H1 (cell line): ENCODE measurements at regions not wholly inside any gene's neighbourhood (a gene's known extent, or its start where the extent isn't known, plus 50 kb on each side); places are given as distances from the start of the nearest gene placed in this dataset.

ENCODE experiments used
- CTCF ChIA-PET: fragments of 300-600 bp; sonication (Branson Sonifier 250); formaldehyde crosslinking; loops from one replicate; lab custom pipeline; 2021; ENCODE audit not compliant: partially characterized antibody; lab: Charles Lee
- POLR2A ChIA-PET: fragments of 300-600 bp; sonication (Branson Sonifier 250); formaldehyde crosslinking; loops from one replicate; lab custom pipeline; 2021; ENCODE audit warnings: inconsistent platforms; ENCODE audit not compliant: partially characterized antibody; lab: Charles Lee
- DNase-seq, 2 experiments: peaks; one replicate each; pipeline versions ENCODE4 v3.0.0 to v3.0.0-alpha.2; 2010 to 2022; ENCODE audit warnings: low spot score in 2 of 2, low read depth in 1 of 2, mixed read lengths in 1 of 2
- FAIRE-seq: peaks from 2 replicates; lab custom pipeline; 2011; peaks lifted over from hg19 to GRCh38; lab: Jason Lieb, UNC
- H2AFZ ChIP-seq: 2 replicates; pipeline ENCODE4 v1.8.1; 2012; ENCODE audit warnings: low read length, inconsistent platforms
- H2AK5ac ChIP-seq: 2 replicates; pipeline ENCODE4 v1.6.1; 2013; ENCODE audit warnings: low read depth, low read length
- H2BK120ac ChIP-seq: replicated peaks from 2 replicates; pipeline ENCODE3; 2013; ENCODE audit warnings: low read depth, low read length, inconsistent platforms
- H2BK12ac ChIP-seq: 2 replicates; pipeline ENCODE4 v1.6.1; 2013; ENCODE audit warnings: low read depth, low read length
- H2BK15ac ChIP-seq: 2 replicates; pipeline ENCODE4 v1.6.1; 2013; ENCODE audit warnings: low read length
- H2BK20ac ChIP-seq: 2 replicates; pipeline ENCODE4 v1.6.1; 2013; ENCODE audit warnings: low read length
- H2BK5ac ChIP-seq: 2 replicates; pipeline ENCODE4 v1.6.1; 2013; ENCODE audit warnings: low read depth, low read length
- H3K14ac ChIP-seq: 2 replicates; pipeline ENCODE4 v1.6.1; 2013; ENCODE audit warnings: inconsistent platforms; ENCODE audit not compliant: insufficient read length
- H3K18ac ChIP-seq: 2 replicates; pipeline ENCODE4 v1.6.1; 2013; ENCODE audit warnings: low read length; ENCODE audit errors: extremely low read depth
- H3K23ac ChIP-seq: 2 replicates; pipeline ENCODE4 v1.6.1; 2013; ENCODE audit warnings: inconsistent platforms; ENCODE audit not compliant: insufficient read length
- H3K23me2 ChIP-seq: 2 replicates; pipeline ENCODE4 v1.6.1; 2013; ENCODE audit warnings: low read depth, low read length
- H3K27ac ChIP-seq: 2 replicates; pipeline ENCODE4 v1.6.1; 2011; ENCODE audit warnings: low read depth, low read length, inconsistent platforms
- H3K27me3 ChIP-seq, 4 experiments: replicated peaks in 1 of 4; 1 replicate in 1 of 4; 2 replicates in 3 of 4; pipeline versions ENCODE4 v1.6.1 to v1.8.1; 2011 to 2013; ENCODE audit warnings: low read length in 3 of 4, mild to moderate bottlenecking in 3 of 4, inconsistent platforms in 2 of 4, mixed read lengths in 2 of 4, moderate library complexity in 1 of 4; ENCODE audit not compliant: control insufficient read depth in 3 of 4, insufficient read depth in 3 of 4; ENCODE audit errors: extremely low read depth in 1 of 4
- H3K36me3 ChIP-seq, 4 experiments: 2 replicates each; pipeline versions ENCODE4 v1.6.1 to v1.8.1; 2011 to 2013; ENCODE audit warnings: mild to moderate bottlenecking in 4 of 4, low read length in 3 of 4, moderate library complexity in 2 of 4, control low read depth in 1 of 4, inconsistent platforms in 1 of 4; ENCODE audit not compliant: insufficient read depth in 4 of 4, control insufficient read depth in 2 of 4
- H3K4ac ChIP-seq: replicated peaks from 2 replicates; pipeline ENCODE3; 2013; ENCODE audit warnings: low read length, low read depth, mixed read lengths, inconsistent platforms; ENCODE audit not compliant: insufficient read length
- H3K4me1 ChIP-seq, 4 experiments: replicated peaks in 1 of 4; 1 replicate in 1 of 4; 2 replicates in 3 of 4; pipeline versions ENCODE4 v1.6.1 to v1.8.1; 2011 to 2013; ENCODE audit warnings: low read length in 3 of 4, inconsistent platforms in 2 of 4, mixed read lengths in 1 of 4; ENCODE audit not compliant: insufficient read depth in 4 of 4, control insufficient read depth in 3 of 4
- H3K4me2 ChIP-seq, 2 experiments: 2 replicates each; pipeline versions ENCODE4 v1.6.1 to v1.8.1; 2011 to 2013; ENCODE audit warnings: low read depth in 2 of 2, low read length in 2 of 2, control low read depth in 1 of 2, inconsistent platforms in 1 of 2, mild to moderate bottlenecking in 1 of 2; ENCODE audit not compliant: insufficient read depth in 1 of 2
- H3K4me3 ChIP-seq, 4 experiments: fragments of 200-600, 300-600 bp in 1 of 4; sonication (generic), shearing (Covaris generic), sonication (Bioruptor Twin) in 1 of 4; 2 replicates each; pipeline versions ENCODE4 v1.5.1 to v1.8.1; 2011 to 2016; ENCODE audit warnings: low read length in 4 of 4, low read depth in 3 of 4, control low read depth in 2 of 4, inconsistent platforms in 2 of 4, mild to moderate bottlenecking in 2 of 4, mixed read lengths in 1 of 4, moderate library complexity in 1 of 4; ENCODE audit not compliant: insufficient read depth in 2 of 4; ENCODE audit errors: extremely low read depth in 1 of 4
- H3K56ac ChIP-seq: replicated peaks from 2 replicates; pipeline ENCODE3; 2013; ENCODE audit warnings: low read depth, mild to moderate bottlenecking, mixed read lengths, low read length, inconsistent platforms; ENCODE audit not compliant: insufficient read length
- H3K79me1 ChIP-seq: 2 replicates; pipeline ENCODE4 v1.6.1; 2013; ENCODE audit warnings: low read depth, low read length, control low read depth
- H3K79me2 ChIP-seq, 2 experiments: 2 replicates each; pipeline versions ENCODE4 v1.6.1 to v1.8.1; 2012 to 2013; ENCODE audit warnings: low read length in 2 of 2, mild to moderate bottlenecking in 2 of 2, inconsistent platforms in 1 of 2; ENCODE audit not compliant: insufficient read depth in 2 of 2, control insufficient read depth in 1 of 2
- H3K9ac ChIP-seq, 4 experiments: replicated peaks in 1 of 4; 1 replicate in 1 of 4; 2 replicates in 3 of 4; pipeline versions ENCODE4 v1.6.1 to v1.8.1; 2011 to 2013; ENCODE audit warnings: low read depth in 3 of 4, low read length in 3 of 4, control low read depth in 2 of 4, mild to moderate bottlenecking in 2 of 4, moderate library complexity in 2 of 4, inconsistent platforms in 1 of 4; ENCODE audit errors: extremely low read depth in 1 of 4
- H3K9me3 ChIP-seq, 2 experiments: 2 replicates each; pipeline versions ENCODE4 v1.6.1 to v1.8.1; 2012 to 2013; ENCODE audit warnings: mild to moderate bottlenecking in 2 of 2, moderate library complexity in 2 of 2, control low read depth in 1 of 2, inconsistent platforms in 1 of 2, low read depth in 1 of 2, low read length in 1 of 2, mixed read lengths in 1 of 2; ENCODE audit not compliant: insufficient read depth in 2 of 2
- H4K20me1 ChIP-seq, 2 experiments: replicated peaks in 1 of 2; 2 replicates each; pipeline versions ENCODE3 to v1.8.1; 2011 to 2013; ENCODE audit warnings: inconsistent platforms in 2 of 2, low read length in 2 of 2, mild to moderate bottlenecking in 1 of 2; ENCODE audit not compliant: insufficient read depth in 2 of 2, control insufficient read depth in 1 of 2
- H4K5ac ChIP-seq: 2 replicates; pipeline ENCODE4 v1.6.1; 2013; ENCODE audit warnings: low read length, low read depth, mixed read lengths, inconsistent platforms; ENCODE audit not compliant: insufficient read length
- H4K8ac ChIP-seq: 2 replicates; pipeline ENCODE4 v1.8.0; 2013; ENCODE audit warnings: mild to moderate bottlenecking, moderate library complexity, low read length, inconsistent platforms; ENCODE audit not compliant: insufficient read depth; ENCODE audit errors: extremely low read depth
- H4K91ac ChIP-seq: replicated peaks from 2 replicates; pipeline ENCODE3; 2013; ENCODE audit warnings: low read length, mixed read lengths, inconsistent platforms; ENCODE audit not compliant: insufficient read length
- CHD1 ChIP-seq: IDR thresholded peaks from 2 replicates; pipeline ENCODE4 v1.6.1; 2012; ENCODE audit warnings: low read depth, low read length, improper control_type of control experiment
- EP300 ChIP-seq, 2 experiments: IDR thresholded peaks; 1 replicate in 1 of 2; 2 replicates in 1 of 2; pipeline ENCODE4 v1.6.1; 2011 to 2012; ENCODE audit warnings: low read depth in 2 of 2, low read length in 2 of 2, mild to moderate bottlenecking in 2 of 2, borderline replicate concordance in 1 of 2, inconsistent platforms in 1 of 2, moderate library complexity in 1 of 2
- GTF2F1 ChIP-seq: IDR thresholded peaks from 2 replicates; pipeline ENCODE4 v1.6.1; 2012; ENCODE audit warnings: low read depth, low read length, improper control_type of control experiment, borderline replicate concordance
- HDAC6 ChIP-seq: IDR thresholded peaks from one replicate; pipeline ENCODE4 v1.7.1; 2012; ENCODE audit warnings: low read depth, mild to moderate bottlenecking, inconsistent platforms, low read length, moderate library complexity
- MAFK ChIP-seq: IDR thresholded peaks from 2 replicates; pipeline ENCODE4 v1.6.1; 2012; ENCODE audit warnings: low read depth, mild to moderate bottlenecking, improper control_type of control experiment, low read length
- POLR2AphosphoS5 ChIP-seq: IDR thresholded peaks from 2 replicates; pipeline ENCODE4 v1.6.1; 2011; ENCODE audit warnings: low read depth, low read length
- WGBS, 2 experiments: shearing (Covaris generic) in 1 of 2; methylation state at CpG; one replicate each; pipeline versions ENCODE4 v1.1.6 to v1.1.7; 2013 to 2015; ENCODE audit warnings: low lambda C conversion rate in 2 of 2, mixed read lengths in 2 of 2, inconsistent platforms in 1 of 2, low coverage in 1 of 2, missing lambda C conversion rate in 1 of 2; ENCODE audit not compliant: insufficient replicate concordance in 2 of 2, insufficient coverage in 1 of 2, insufficient read length in 1 of 2; ENCODE audit errors: extremely low coverage in 1 of 2, missing lambda C conversion rate in 1 of 2; 5-methylcytosine and 5-hydroxymethylcytosine counted together
- TF ChIP-seq, protein P1 (sequence below): IDR thresholded peaks from 2 replicates; pipeline ENCODE4 v1.6.1; 2011; ENCODE audit warnings: low read length, improper control_type of control experiment
- TF ChIP-seq, protein P2 (sequence below), 3 experiments: IDR thresholded peaks; 1 replicate in 2 of 3; 2 replicates in 1 of 3; pipeline versions ENCODE4 v1.5.1 to v1.6.1; 2011; ENCODE audit warnings: low read length in 3 of 3, mild to moderate bottlenecking in 3 of 3, inconsistent platforms in 2 of 3, low read depth in 1 of 3, moderate library complexity in 1 of 3; ENCODE audit not compliant: insufficient read depth in 1 of 3; ENCODE audit errors: control extremely low read depth in 1 of 3
- TF ChIP-seq, protein P3 (sequence below): IDR thresholded peaks from 2 replicates; pipeline ENCODE4 v1.6.1; 2011; ENCODE audit warnings: low read depth, mild to moderate bottlenecking, low read length; ENCODE audit not compliant: insufficient read depth

- DNase-seq (no peak), FAIRE-seq (no peak)
- no peak overlapping the region for H3K27ac ChIP-seq
- ChIA-PET POLR2A (no interaction called here), CTCF (no interaction called here)
- no peak overlapping the region for H2AFZ ChIP-seq
- no peak overlapping the region for H3K9ac ChIP-seq
- H3K79me2 ChIP-seq, result no peaks in the 10 kb centered on the region
- H3K14ac ChIP-seq, result no peak overlapping the region
- no peaks in the 10 kb centered on the region for H3K27me3 ChIP-seq
- H3K79me1 ChIP-seq, result no peaks in the 10 kb centered on the region
- 77% methylated on average over 6 of the region's 6 CpGs; no CpG with 5 or more reads in 1 of the 2 experiments for WGBS, 2 experiments
- TF ChIP-seq POLR2AphosphoS5 (no peak), CHD1 (no peak), GTF2F1 (no peak), MAFK (no peak), HDAC6 (no peak), EP300 (IDR thresholded peaks at IDR 0.05; ENCODE audit: borderline replicate concordance in 1 of 2, low read depth in 2 of 2, low read length in 2 of 2) (no peak)
- TF ChIP-seq, protein P1, sequence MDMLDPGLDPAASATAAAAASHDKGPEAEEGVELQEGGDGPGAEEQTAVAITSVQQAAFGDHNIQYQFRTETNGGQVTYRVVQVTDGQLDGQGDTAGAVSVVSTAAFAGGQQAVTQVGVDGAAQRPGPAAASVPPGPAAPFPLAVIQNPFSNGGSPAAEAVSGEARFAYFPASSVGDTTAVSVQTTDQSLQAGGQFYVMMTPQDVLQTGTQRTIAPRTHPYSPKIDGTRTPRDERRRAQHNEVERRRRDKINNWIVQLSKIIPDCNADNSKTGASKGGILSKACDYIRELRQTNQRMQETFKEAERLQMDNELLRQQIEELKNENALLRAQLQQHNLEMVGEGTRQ, result no peak
- TF ChIP-seq, protein P2, sequence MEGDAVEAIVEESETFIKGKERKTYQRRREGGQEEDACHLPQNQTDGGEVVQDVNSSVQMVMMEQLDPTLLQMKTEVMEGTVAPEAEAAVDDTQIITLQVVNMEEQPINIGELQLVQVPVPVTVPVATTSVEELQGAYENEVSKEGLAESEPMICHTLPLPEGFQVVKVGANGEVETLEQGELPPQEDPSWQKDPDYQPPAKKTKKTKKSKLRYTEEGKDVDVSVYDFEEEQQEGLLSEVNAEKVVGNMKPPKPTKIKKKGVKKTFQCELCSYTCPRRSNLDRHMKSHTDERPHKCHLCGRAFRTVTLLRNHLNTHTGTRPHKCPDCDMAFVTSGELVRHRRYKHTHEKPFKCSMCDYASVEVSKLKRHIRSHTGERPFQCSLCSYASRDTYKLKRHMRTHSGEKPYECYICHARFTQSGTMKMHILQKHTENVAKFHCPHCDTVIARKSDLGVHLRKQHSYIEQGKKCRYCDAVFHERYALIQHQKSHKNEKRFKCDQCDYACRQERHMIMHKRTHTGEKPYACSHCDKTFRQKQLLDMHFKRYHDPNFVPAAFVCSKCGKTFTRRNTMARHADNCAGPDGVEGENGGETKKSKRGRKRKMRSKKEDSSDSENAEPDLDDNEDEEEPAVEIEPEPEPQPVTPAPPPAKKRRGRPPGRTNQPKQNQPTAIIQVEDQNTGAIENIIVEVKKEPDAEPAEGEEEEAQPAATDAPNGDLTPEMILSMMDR (IDR thresholded peaks at IDR 0.05; ENCODE audit: control extremely low read depth in 1 of 3, insufficient read depth in 1 of 3, low read depth in 1 of 3, low read length in 3 of 3), result no peak
- TF ChIP-seq, protein P3, sequence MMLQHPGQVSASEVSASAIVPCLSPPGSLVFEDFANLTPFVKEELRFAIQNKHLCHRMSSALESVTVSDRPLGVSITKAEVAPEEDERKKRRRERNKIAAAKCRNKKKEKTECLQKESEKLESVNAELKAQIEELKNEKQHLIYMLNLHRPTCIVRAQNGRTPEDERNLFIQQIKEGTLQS, result no peak
- H3K56ac ChIP-seq, result no peak overlapping the region
- H4K5ac ChIP-seq, result no peak overlapping the region
- no peak overlapping the region for H4K8ac ChIP-seq
- H2BK15ac ChIP-seq, result no peak overlapping the region
- no peaks in the 10 kb centered on the region for H3K23me2 ChIP-seq
- H3K4me3 ChIP-seq, result no peak overlapping the region
- H3K9me3 ChIP-seq, result no peaks in the 10 kb centered on the region
- H2AK5ac ChIP-seq, result no peak overlapping the region
- no peak overlapping the region for H2BK12ac ChIP-seq
- no peak overlapping the region for H2BK5ac ChIP-seq
- no peak overlapping the region for H4K91ac ChIP-seq
- no peak overlapping the region for H3K18ac ChIP-seq
- H3K4ac ChIP-seq, result no peak overlapping the region
- H3K36me3 ChIP-seq, result no peaks in the 10 kb centered on the region
- no peaks in the 10 kb centered on the region for H4K20me1 ChIP-seq
- no peak overlapping the region for H3K4me2 ChIP-seq
- H3K23ac ChIP-seq, result no peak overlapping the region
- no peak overlapping the region for H2BK20ac ChIP-seq
- H2BK120ac ChIP-seq, result no peak overlapping the region
- H3K4me1 ChIP-seq, result no peaks in the 10 kb centered on the region
Observed at GRCh38 chr13:79895416-79895815, 414.5 kb downstream of the NDFIP2 start.
